WTC11 (cell line): ENCODE measurements at regions not wholly inside any gene's neighbourhood (a gene's known extent, or its start where the extent isn't known, plus 50 kb on each side); places are given as distances from the start of the nearest gene placed in this dataset.

Experiments used
- ATAC-seq: fragments of 200-7000 bp; cut with Tn5 transposase; 2 replicates; pipeline ENCODE4 v1.10.0; 2021; ENCODE audit warnings: mild to moderate bottlenecking, moderate library complexity
- CTCF ChIA-PET: fragments of 300-600 bp; sonication (Branson Sonifier 250); formaldehyde crosslinking; loops from one replicate; lab custom pipeline; 2021; ENCODE audit warnings: antibody characterized with exemption; lab: Charles Lee
- POLR2A ChIA-PET: fragments of 350-600 bp; sonication (Branson Sonifier 250); formaldehyde crosslinking; loops from one replicate; lab custom pipeline; 2021; ENCODE audit warnings: antibody characterized with exemption; lab: Charles Lee
- DNase-seq: peaks from one replicate; pipeline ENCODE4 v3.0.0; 2021; ENCODE audit warnings: low spot score
- H3K27ac Mint-ChIP-seq: 2 replicates; pipeline ENCODE4 v1.8.0; 2021; ENCODE audit warnings: mixed read lengths
- H3K27me3 Mint-ChIP-seq: 2 replicates; pipeline ENCODE4 v1.8.0; 2021; ENCODE audit warnings: low read depth, mild to moderate bottlenecking, moderate library complexity, mixed read lengths
- H3K36me3 Mint-ChIP-seq: 2 replicates; pipeline ENCODE4 v1.8.0; 2021; ENCODE audit warnings: mixed read lengths
- H3K4me1 Mint-ChIP-seq: 2 replicates; pipeline ENCODE4 v1.8.0; 2022; ENCODE audit warnings: mixed read lengths
- H3K4me3 Mint-ChIP-seq: 2 replicates; pipeline ENCODE4 v1.8.0; 2021; ENCODE audit warnings: mild to moderate bottlenecking, moderate library complexity, mixed read lengths
- H3K9me3 Mint-ChIP-seq: 2 replicates; pipeline ENCODE4 v1.8.0; 2021; ENCODE audit warnings: mixed read lengths
- ETV6 ChIP-seq: sonication (generic); formaldehyde crosslinking; IDR thresholded peaks from 2 replicates; pipeline ENCODE4 v1.8.1; 2022; ENCODE audit warnings: mild to moderate bottlenecking, missing genetic modification reagents
- GRHL2 ChIP-seq: fragments of 250-450 bp; sonication (Bioruptor Pico); IDR thresholded peaks from 2 replicates; pipeline ENCODE4 v1.8.0; 2022; ENCODE audit warnings: mild to moderate bottlenecking, moderate library complexity; ENCODE audit not compliant: insufficient replicate concordance, severe bottlenecking
- MXD4 ChIP-seq: fragments of 250-450 bp; sonication (Bioruptor Pico); IDR thresholded peaks from 2 replicates; pipeline ENCODE4 v1.8.0; 2021; ENCODE audit warnings: mild to moderate bottlenecking, moderate library complexity, borderline replicate concordance
- MYBL2 ChIP-seq: sonication (generic); formaldehyde crosslinking; IDR thresholded peaks from 2 replicates; pipeline ENCODE4 v1.8.1; 2023; ENCODE audit warnings: mild to moderate bottlenecking, moderate library complexity, missing genetic modification reagents
- NFYB ChIP-seq: sonication (generic); formaldehyde crosslinking; conservative IDR thresholded peaks from 2 replicates; pipeline ENCODE4 v1.8.0; 2022; ENCODE audit warnings: low read depth, missing genetic modification reagents
- NR1H2 ChIP-seq: sonication (generic); formaldehyde crosslinking; IDR thresholded peaks from 2 replicates; pipeline ENCODE4 v1.9.0; 2021; ENCODE audit warnings: mild to moderate bottlenecking, moderate library complexity, missing genetic modification reagents
- RELA ChIP-seq: sonication (generic); formaldehyde crosslinking; IDR thresholded peaks from 2 replicates; pipeline ENCODE4 v1.8.1; 2022; ENCODE audit warnings: missing genetic modification reagents, mild to moderate bottlenecking, borderline replicate concordance
- RORB ChIP-seq: fragments of 250-450 bp; sonication (Bioruptor Pico); IDR thresholded peaks from 2 replicates; pipeline ENCODE4 v1.9.0; 2021; ENCODE audit warnings: mild to moderate bottlenecking
- SMAD3 ChIP-seq: sonication (generic); formaldehyde crosslinking; IDR thresholded peaks from 2 replicates; pipeline ENCODE4 v1.8.0; 2022; ENCODE audit warnings: missing genetic modification reagents, mild to moderate bottlenecking, borderline replicate concordance
- SMAD4 ChIP-seq: sonication (generic); formaldehyde crosslinking; IDR thresholded peaks from 2 replicates; pipeline ENCODE4 v1.8.0; 2022; ENCODE audit warnings: mild to moderate bottlenecking, missing genetic modification reagents
- ZNF263 ChIP-seq: sonication (generic); formaldehyde crosslinking; IDR thresholded peaks from 2 replicates; pipeline ENCODE4 v1.8.1; 2022; ENCODE audit warnings: low read depth, mild to moderate bottlenecking, moderate library complexity, missing genetic modification reagents
- ZNF317 ChIP-seq: sonication (generic); formaldehyde crosslinking; IDR thresholded peaks from 2 replicates; pipeline ENCODE4 v1.8.1; 2023; ENCODE audit warnings: low read depth, mild to moderate bottlenecking, moderate library complexity, missing genetic modification reagents, borderline replicate concordance
- ZNF423 ChIP-seq: fragments of 250-450 bp; sonication (Bioruptor Pico); IDR thresholded peaks from 2 replicates; pipeline ENCODE4 v2.1.2; 2022; ENCODE audit warnings: mild to moderate bottlenecking, moderate library complexity
- TF ChIP-seq, protein P1 (sequence below): fragments of 250-450 bp; sonication (Bioruptor Pico); IDR thresholded peaks from 2 replicates; pipeline ENCODE4 v1.9.0; 2021; ENCODE audit warnings: moderate library complexity, mild to moderate bottlenecking, inconsistent platforms, borderline replicate concordance
- TF ChIP-seq, protein P2 (sequence below): fragments of 250-450 bp; sonication (Bioruptor Pico); IDR thresholded peaks from 2 replicates; pipeline ENCODE4 v2.1.2; 2022; ENCODE audit warnings: mild to moderate bottlenecking, moderate library complexity
- TF ChIP-seq, protein P3 (sequence below): sonication (generic); formaldehyde crosslinking; IDR thresholded peaks from 2 replicates; pipeline ENCODE4 v1.8.0; 2023; ENCODE audit warnings: missing genetic modification reagents
- TF ChIP-seq, protein P4 (sequence below): sonication (generic); formaldehyde crosslinking; IDR thresholded peaks from 2 replicates; pipeline ENCODE4 v1.8.1; 2022; ENCODE audit warnings: mild to moderate bottlenecking, missing genetic modification reagents, moderate library complexity, borderline replicate concordance
- TF ChIP-seq, protein P5 (sequence below): sonication (generic); formaldehyde crosslinking; IDR thresholded peaks from 2 replicates; pipeline ENCODE4 v1.8.1; 2023; ENCODE audit warnings: mild to moderate bottlenecking, missing genetic modification reagents
- TF ChIP-seq, protein P6 (sequence below): sonication (generic); formaldehyde crosslinking; IDR thresholded peaks from 2 replicates; pipeline ENCODE4 v1.8.0; 2022; ENCODE audit warnings: mild to moderate bottlenecking, missing genetic modification reagents
- TF ChIP-seq, protein P7 (sequence below): sonication (generic); formaldehyde crosslinking; IDR thresholded peaks from 2 replicates; pipeline ENCODE4 v1.8.0; 2022; ENCODE audit warnings: mild to moderate bottlenecking, missing genetic modification reagents
- TF ChIP-seq, protein P8 (sequence below): sonication (generic); formaldehyde crosslinking; IDR thresholded peaks from 2 replicates; pipeline ENCODE4 v1.8.0; 2023; ENCODE audit warnings: mild to moderate bottlenecking, missing genetic modification reagents

DNA sequence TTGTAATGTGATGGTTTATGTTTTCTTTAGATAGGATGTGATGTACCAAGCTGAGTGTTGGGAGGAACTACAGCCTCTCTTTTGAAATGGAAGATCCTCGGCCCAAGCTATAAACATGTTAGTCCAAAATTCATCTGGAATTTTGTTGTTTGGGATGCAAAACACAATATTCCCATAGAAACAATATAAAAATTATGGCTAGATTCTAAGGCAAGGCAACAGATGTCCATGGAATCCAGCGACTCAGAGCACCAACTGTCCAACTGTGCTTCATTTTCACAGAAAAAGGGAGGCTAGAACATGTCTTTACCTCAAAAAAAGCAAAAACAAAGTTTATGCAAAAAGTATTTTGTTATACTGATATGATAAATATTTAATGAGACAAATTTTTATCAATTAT, 52.4 kb upstream of the ATP8B1 start:
- CTCF ChIA-PET = no interaction called here
- Mint-ChIP-seq H3K36me3 (no peaks in the 10 kb centered on the region), H3K27me3 (no peaks in the 10 kb centered on the region; the same call in 1 of the 2 replicates), H3K27ac (no peak overlapping the region), H3K4me3 (no peak overlapping the region), H3K4me1 (peaks cover 17% of the 10 kb centered on the region), H3K9me3 (no peaks in the 10 kb centered on the region)
- TF ChIP-seq, protein P1, sequence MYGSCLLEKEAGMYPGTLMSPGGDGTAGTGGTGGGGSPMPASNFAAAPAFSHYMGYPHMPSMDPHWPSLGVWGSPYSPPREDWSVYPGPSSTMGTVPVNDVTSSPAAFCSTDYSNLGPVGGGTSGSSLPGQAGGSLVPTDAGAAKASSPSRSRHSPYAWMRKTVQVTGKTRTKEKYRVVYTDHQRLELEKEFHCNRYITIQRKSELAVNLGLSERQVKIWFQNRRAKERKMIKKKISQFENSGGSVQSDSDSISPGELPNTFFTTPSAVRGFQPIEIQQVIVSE (CRISPR knock-in tag) = no peak
- TF ChIP-seq, protein P2, sequence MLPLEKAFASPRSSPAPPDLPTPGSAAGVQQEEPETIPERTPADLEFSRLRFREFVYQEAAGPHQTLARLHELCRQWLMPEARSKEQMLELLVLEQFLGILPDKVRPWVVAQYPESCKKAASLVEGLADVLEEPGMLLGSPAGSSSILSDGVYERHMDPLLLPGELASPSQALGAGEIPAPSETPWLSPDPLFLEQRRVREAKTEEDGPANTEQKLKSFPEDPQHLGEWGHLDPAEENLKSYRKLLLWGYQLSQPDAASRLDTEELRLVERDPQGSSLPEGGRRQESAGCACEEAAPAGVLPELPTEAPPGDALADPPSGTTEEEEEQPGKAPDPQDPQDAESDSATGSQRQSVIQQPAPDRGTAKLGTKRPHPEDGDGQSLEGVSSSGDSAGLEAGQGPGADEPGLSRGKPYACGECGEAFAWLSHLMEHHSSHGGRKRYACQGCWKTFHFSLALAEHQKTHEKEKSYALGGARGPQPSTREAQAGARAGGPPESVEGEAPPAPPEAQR (CRISPR knock-in tag) = no peak
- TF ChIP-seq ZNF317 (CRISPR knock-in tag) (no peak), RELA (CRISPR knock-in tag) (no peak), MYBL2 (CRISPR knock-in tag) (no peak), RORB (CRISPR knock-in tag) (no peak), SMAD4 (CRISPR knock-in tag) (no peak), ZNF423 (no peak), NR1H2 (CRISPR knock-in tag) (no peak), SMAD3 (CRISPR knock-in tag) (no peak)
- TF ChIP-seq, protein P3, sequence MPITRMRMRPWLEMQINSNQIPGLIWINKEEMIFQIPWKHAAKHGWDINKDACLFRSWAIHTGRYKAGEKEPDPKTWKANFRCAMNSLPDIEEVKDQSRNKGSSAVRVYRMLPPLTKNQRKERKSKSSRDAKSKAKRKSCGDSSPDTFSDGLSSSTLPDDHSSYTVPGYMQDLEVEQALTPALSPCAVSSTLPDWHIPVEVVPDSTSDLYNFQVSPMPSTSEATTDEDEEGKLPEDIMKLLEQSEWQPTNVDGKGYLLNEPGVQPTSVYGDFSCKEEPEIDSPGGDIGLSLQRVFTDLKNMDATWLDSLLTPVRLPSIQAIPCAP = no peak
- no peak for DNase-seq
- no peak for ATAC-seq
- POLR2A ChIA-PET = no interaction called here

DNA sequence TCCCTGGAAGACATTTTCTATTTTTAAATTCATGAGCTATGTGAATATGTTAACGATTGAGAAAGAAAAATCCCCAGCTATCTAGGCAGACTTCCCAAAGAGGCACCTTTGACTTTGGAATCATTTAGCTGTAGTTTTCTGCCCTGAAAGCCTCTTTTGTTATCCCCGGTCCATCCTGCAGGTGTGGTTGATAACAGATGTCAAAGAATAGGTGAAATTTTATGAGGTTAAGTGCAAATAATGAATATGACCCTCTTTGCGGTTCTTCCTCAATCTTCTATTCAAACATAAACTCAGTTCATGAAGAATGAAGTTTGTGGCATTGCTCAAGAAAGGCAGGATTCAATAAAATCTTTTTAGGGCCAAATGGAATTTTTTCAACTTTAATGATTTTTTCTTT, 51.6 kb upstream of the ATP8B1 start:
- POLR2A ChIA-PET = interaction anchor here (0.6 kb wide), 1 partner anchor 191 kb away, joined by 7 read pairs; no protein-coding TSS in a partner anchor
- CTCF ChIA-PET = interaction anchor here (0.6 to 1.4 kb wide), 3 partner anchors 14 to 201 kb away, joined by 3 to 5 read pairs (median 5); no protein-coding TSS in a partner anchor
- TF ChIP-seq MXD4 (CRISPR knock-in tag) = no peak
- TF ChIP-seq, all 79 proteins: peak for 0

DNA sequence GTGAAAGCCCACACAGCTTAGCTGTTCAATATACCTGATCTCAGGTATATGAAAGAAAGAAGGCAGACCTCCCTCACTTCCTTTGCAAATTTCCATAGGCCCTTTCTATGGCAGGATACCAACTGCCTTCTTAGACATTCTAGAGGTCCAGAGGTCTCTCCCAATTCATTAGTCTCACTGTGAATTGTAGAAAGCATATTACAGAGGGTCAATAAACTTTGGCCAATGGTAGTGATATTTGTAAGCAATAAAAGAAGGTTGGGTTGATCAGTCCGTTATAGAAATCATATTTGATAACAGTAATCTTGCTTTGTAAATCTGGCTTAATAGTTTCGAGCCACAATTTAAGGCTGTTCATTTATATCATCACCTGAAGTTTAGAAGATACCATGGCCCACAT, 50.7 kb upstream of the ATP8B1 start:
- DNase-seq = no peak
- no peak overlapping the region for H3K27ac Mint-ChIP-seq
- no peak for ATAC-seq
- no peaks in the 10 kb centered on the region; the same call in 1 of the 2 replicates for H3K27me3 Mint-ChIP-seq
- H3K4me1 Mint-ChIP-seq = peaks cover 17% of the 10 kb centered on the region
- no peak overlapping the region for H3K4me3 Mint-ChIP-seq
- H3K36me3 Mint-ChIP-seq = no peaks in the 10 kb centered on the region
- no peaks in the 10 kb centered on the region for H3K9me3 Mint-ChIP-seq
- ChIA-PET POLR2A (no interaction called here), CTCF (interaction anchor here (1.4 kb wide), 1 partner anchor 28 kb away, joined by 5 read pairs; no protein-coding TSS in a partner anchor)
- TF ChIP-seq, protein P4, sequence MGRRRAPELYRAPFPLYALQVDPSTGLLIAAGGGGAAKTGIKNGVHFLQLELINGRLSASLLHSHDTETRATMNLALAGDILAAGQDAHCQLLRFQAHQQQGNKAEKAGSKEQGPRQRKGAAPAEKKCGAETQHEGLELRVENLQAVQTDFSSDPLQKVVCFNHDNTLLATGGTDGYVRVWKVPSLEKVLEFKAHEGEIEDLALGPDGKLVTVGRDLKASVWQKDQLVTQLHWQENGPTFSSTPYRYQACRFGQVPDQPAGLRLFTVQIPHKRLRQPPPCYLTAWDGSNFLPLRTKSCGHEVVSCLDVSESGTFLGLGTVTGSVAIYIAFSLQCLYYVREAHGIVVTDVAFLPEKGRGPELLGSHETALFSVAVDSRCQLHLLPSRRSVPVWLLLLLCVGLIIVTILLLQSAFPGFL = no peak
- TF ChIP-seq GRHL2 (no peak), ZNF263 (CRISPR knock-in tag) (no peak), MYBL2 (CRISPR knock-in tag) (no peak), ETV6 (CRISPR knock-in tag) (no peak), NFYB (CRISPR knock-in tag) (no peak), ZNF317 (CRISPR knock-in tag) (no peak)
- TF ChIP-seq, protein P5, sequence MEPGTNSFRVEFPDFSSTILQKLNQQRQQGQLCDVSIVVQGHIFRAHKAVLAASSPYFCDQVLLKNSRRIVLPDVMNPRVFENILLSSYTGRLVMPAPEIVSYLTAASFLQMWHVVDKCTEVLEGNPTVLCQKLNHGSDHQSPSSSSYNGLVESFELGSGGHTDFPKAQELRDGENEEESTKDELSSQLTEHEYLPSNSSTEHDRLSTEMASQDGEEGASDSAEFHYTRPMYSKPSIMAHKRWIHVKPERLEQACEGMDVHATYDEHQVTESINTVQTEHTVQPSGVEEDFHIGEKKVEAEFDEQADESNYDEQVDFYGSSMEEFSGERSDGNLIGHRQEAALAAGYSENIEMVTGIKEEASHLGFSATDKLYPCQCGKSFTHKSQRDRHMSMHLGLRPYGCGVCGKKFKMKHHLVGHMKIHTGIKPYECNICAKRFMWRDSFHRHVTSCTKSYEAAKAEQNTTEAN = no peak
- TF ChIP-seq, protein P6, sequence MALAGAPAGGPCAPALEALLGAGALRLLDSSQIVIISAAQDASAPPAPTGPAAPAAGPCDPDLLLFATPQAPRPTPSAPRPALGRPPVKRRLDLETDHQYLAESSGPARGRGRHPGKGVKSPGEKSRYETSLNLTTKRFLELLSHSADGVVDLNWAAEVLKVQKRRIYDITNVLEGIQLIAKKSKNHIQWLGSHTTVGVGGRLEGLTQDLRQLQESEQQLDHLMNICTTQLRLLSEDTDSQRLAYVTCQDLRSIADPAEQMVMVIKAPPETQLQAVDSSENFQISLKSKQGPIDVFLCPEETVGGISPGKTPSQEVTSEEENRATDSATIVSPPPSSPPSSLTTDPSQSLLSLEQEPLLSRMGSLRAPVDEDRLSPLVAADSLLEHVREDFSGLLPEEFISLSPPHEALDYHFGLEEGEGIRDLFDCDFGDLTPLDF = no peak
- TF ChIP-seq, protein P7, sequence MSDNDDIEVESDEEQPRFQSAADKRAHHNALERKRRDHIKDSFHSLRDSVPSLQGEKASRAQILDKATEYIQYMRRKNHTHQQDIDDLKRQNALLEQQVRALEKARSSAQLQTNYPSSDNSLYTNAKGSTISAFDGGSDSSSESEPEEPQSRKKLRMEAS = no peak
- TF ChIP-seq, protein P8, sequence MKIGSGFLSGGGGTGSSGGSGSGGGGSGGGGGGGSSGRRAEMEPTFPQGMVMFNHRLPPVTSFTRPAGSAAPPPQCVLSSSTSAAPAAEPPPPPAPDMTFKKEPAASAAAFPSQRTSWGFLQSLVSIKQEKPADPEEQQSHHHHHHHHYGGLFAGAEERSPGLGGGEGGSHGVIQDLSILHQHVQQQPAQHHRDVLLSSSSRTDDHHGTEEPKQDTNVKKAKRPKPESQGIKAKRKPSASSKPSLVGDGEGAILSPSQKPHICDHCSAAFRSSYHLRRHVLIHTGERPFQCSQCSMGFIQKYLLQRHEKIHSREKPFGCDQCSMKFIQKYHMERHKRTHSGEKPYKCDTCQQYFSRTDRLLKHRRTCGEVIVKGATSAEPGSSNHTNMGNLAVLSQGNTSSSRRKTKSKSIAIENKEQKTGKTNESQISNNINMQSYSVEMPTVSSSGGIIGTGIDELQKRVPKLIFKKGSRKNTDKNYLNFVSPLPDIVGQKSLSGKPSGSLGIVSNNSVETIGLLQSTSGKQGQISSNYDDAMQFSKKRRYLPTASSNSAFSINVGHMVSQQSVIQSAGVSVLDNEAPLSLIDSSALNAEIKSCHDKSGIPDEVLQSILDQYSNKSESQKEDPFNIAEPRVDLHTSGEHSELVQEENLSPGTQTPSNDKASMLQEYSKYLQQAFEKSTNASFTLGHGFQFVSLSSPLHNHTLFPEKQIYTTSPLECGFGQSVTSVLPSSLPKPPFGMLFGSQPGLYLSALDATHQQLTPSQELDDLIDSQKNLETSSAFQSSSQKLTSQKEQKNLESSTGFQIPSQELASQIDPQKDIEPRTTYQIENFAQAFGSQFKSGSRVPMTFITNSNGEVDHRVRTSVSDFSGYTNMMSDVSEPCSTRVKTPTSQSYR = no peak

More for the DNA sequence above, 51.6 kb upstream of the ATP8B1 start:
- H3K36me3 Mint-ChIP-seq = no peaks in the 10 kb centered on the region
- H3K9me3 Mint-ChIP-seq = no peaks in the 10 kb centered on the region
- no peak overlapping the region for H3K27ac Mint-ChIP-seq
- peaks cover 17% of the 10 kb centered on the region for H3K4me1 Mint-ChIP-seq
- no peak for ATAC-seq
- no peak overlapping the region for H3K4me3 Mint-ChIP-seq
- no peak for DNase-seq
- no peaks in the 10 kb centered on the region; the same call in 1 of the 2 replicates for H3K27me3 Mint-ChIP-seq
